MM.1S (cell line): ENCODE measurements at regions not wholly inside any gene's neighbourhood (a gene's known extent, or its start where the extent isn't known, plus 50 kb on each side); places are given as distances from the start of the nearest gene placed in this dataset.

Source experiments
- EZH2 ChIP-seq: fragments of 300-600 bp; sonication (generic); optimal IDR thresholded peaks from 2 replicates; pipeline ENCODE3; 2017; ENCODE audit warnings: low read depth, mild to moderate bottlenecking, antibody characterized with exemption, low read length, mixed read lengths
- EZH2phosphoT487 ChIP-seq: fragments of 300-600 bp; sonication (generic); IDR thresholded peaks from 2 replicates; pipeline ENCODE4 v1.6.1; 2018; ENCODE audit warnings: antibody characterized with exemption, low read length
- TF ChIP-seq, protein P1 (sequence below): fragments of 300-600 bp; sonication (generic); IDR thresholded peaks from 2 replicates; pipeline ENCODE4 v1.5.1; 2016; ENCODE audit warnings: antibody characterized with exemption, low read length, mixed read lengths

DNA sequence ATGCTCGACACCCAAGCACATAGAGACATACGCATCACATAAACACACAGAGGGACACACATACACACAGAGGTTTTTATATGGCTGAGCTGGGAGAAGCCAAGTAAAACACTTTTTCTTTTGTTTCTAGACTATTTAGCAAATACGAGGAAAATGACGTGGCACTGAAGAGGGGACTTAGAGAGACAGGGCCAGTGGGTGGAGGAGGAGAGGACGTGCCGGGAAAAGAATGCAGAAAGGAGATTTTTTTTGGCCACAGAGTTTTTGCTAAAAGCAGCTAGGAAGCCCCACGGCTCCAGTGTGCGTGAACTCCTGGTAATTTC lies 168.5 kb upstream of the KLF7 start:
- TF ChIP-seq EZH2: no peak
- TF ChIP-seq, protein P1, sequence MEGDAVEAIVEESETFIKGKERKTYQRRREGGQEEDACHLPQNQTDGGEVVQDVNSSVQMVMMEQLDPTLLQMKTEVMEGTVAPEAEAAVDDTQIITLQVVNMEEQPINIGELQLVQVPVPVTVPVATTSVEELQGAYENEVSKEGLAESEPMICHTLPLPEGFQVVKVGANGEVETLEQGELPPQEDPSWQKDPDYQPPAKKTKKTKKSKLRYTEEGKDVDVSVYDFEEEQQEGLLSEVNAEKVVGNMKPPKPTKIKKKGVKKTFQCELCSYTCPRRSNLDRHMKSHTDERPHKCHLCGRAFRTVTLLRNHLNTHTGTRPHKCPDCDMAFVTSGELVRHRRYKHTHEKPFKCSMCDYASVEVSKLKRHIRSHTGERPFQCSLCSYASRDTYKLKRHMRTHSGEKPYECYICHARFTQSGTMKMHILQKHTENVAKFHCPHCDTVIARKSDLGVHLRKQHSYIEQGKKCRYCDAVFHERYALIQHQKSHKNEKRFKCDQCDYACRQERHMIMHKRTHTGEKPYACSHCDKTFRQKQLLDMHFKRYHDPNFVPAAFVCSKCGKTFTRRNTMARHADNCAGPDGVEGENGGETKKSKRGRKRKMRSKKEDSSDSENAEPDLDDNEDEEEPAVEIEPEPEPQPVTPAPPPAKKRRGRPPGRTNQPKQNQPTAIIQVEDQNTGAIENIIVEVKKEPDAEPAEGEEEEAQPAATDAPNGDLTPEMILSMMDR: no peak
- TF ChIP-seq EZH2phosphoT487: no peak
